HCT116 (cell line): ENCODE measurements at regions not wholly inside any gene's neighbourhood (a gene's known extent, or its start where the extent isn't known, plus 50 kb on each side); places are given as distances from the start of the nearest gene placed in this dataset.

ENCODE experiments used
- CTCF ChIP-seq, 3 experiments: fragments of 200-600 bp in 1 of 3; sonication (generic) in 1 of 3; IDR thresholded peaks in 2 of 3; conservative IDR thresholded peaks in 1 of 3; 2 replicates each; pipeline ENCODE4 v1.5.1; 2012 to 2017; ENCODE audit warnings: low read depth in 2 of 3, low read length in 2 of 3, antibody characterized with exemption in 1 of 3, borderline replicate concordance in 1 of 3, control low read depth in 1 of 3, mild to moderate bottlenecking in 1 of 3, mixed read lengths in 1 of 3, mixed run types in 1 of 3, moderate library complexity in 1 of 3; ENCODE audit not compliant: insufficient read depth in 1 of 3
- ELF1 ChIP-seq: IDR thresholded peaks from 2 replicates; pipeline ENCODE4 v1.6.1; 2012; ENCODE audit warnings: low read depth, borderline replicate concordance
- EZH2 ChIP-seq: fragments of 200-600 bp; sonication (generic); IDR thresholded peaks from 2 replicates; pipeline ENCODE4 v1.6.1; 2017; ENCODE audit warnings: antibody characterized with exemption, mixed run types
- EZH2phosphoT487 ChIP-seq: fragments of 200-600 bp; IDR thresholded peaks from 2 replicates; pipeline ENCODE4 v1.6.1; 2018; ENCODE audit warnings: antibody characterized with exemption, borderline replicate concordance
- FOSL1 ChIP-seq: IDR thresholded peaks from 2 replicates; pipeline ENCODE4 v1.6.1; 2012; ENCODE audit warnings: low read depth
- POLR2A ChIP-seq: IDR thresholded peaks from 2 replicates; pipeline ENCODE4 v1.7.0; 2011; ENCODE audit warnings: borderline replicate concordance; ENCODE audit not compliant: insufficient read depth, insufficient read length; ENCODE audit errors: extremely low read depth
- POLR2AphosphoS5 ChIP-seq: IDR thresholded peaks from 2 replicates; pipeline ENCODE4 v1.6.1; 2011; ENCODE audit warnings: mild to moderate bottlenecking, low read depth, low read length, moderate library complexity
- SP1 ChIP-seq: IDR thresholded peaks from 2 replicates; pipeline ENCODE4 v1.6.1; 2012; ENCODE audit warnings: low read depth
- SRF ChIP-seq: IDR thresholded peaks from 2 replicates; pipeline ENCODE4 v1.6.1; 2012; ENCODE audit warnings: low read depth
- TF ChIP-seq, protein P1 (sequence below): IDR thresholded peaks from 2 replicates; pipeline ENCODE4 v1.6.1; 2012; ENCODE audit warnings: low read depth

- TF ChIP-seq CTCF (IDR thresholded peaks at IDR 0.05 in 2 of 3, conservative IDR thresholded peaks at IDR 0.05 in 1 of 3; ENCODE audit: borderline replicate concordance in 1 of 3, insufficient read depth in 1 of 3, low read depth in 2 of 3, low read length in 2 of 3) (no peak), POLR2AphosphoS5 (no peak), ELF1 (no peak), SRF (no peak), EZH2phosphoT487 (no peak), EZH2 (no peak), SP1 (no peak), FOSL1 (no peak), POLR2A (no peak)
- TF ChIP-seq, protein P1, sequence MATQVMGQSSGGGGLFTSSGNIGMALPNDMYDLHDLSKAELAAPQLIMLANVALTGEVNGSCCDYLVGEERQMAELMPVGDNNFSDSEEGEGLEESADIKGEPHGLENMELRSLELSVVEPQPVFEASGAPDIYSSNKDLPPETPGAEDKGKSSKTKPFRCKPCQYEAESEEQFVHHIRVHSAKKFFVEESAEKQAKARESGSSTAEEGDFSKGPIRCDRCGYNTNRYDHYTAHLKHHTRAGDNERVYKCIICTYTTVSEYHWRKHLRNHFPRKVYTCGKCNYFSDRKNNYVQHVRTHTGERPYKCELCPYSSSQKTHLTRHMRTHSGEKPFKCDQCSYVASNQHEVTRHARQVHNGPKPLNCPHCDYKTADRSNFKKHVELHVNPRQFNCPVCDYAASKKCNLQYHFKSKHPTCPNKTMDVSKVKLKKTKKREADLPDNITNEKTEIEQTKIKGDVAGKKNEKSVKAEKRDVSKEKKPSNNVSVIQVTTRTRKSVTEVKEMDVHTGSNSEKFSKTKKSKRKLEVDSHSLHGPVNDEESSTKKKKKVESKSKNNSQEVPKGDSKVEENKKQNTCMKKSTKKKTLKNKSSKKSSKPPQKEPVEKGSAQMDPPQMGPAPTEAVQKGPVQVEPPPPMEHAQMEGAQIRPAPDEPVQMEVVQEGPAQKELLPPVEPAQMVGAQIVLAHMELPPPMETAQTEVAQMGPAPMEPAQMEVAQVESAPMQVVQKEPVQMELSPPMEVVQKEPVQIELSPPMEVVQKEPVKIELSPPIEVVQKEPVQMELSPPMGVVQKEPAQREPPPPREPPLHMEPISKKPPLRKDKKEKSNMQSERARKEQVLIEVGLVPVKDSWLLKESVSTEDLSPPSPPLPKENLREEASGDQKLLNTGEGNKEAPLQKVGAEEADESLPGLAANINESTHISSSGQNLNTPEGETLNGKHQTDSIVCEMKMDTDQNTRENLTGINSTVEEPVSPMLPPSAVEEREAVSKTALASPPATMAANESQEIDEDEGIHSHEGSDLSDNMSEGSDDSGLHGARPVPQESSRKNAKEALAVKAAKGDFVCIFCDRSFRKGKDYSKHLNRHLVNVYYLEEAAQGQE: no peak
Measured at GRCh38 chr13:50226515-50227155, 211.4 kb downstream of the KCNRG start.
